ENCODE measurements at regions not wholly inside any gene's neighbourhood (a gene's known extent, or its start where the extent isn't known, plus 50 kb on each side); places are given as distances from the start of the nearest gene placed in this dataset.
"Not testable (repeated sequence)": the region's sequence is repeated elsewhere in the genome, so short reads cannot be mapped to it uniquely, and the experiment has no call there.

GRCh38 chr12:43252585-43252984, 299.4 kb downstream of the ADAMTS20 start:
- no peak for DNase-seq (ENCODE audit: low spot score)

DNA sequence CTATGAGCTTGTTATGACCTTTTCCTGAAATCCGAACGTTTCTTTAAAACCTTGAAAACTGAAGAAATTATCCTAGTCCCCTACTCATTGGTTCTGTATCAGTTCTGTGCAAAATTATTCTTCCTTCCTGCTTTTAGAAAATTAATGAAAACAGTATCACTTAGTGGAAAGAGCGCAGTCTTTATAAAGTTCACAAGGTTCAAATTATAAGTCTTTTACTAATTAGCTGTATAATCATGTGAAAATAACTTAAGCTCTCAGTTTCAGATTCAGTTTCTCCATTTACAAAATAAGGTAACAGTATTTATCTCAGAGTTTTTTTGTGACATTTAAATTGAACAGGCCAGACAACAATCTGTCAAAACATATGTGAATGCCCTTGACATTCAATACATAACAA, 306.1 kb downstream of the ADAMTS20 start:
- DNase-seq (ENCODE audit: low spot score) = no peak

DNA sequence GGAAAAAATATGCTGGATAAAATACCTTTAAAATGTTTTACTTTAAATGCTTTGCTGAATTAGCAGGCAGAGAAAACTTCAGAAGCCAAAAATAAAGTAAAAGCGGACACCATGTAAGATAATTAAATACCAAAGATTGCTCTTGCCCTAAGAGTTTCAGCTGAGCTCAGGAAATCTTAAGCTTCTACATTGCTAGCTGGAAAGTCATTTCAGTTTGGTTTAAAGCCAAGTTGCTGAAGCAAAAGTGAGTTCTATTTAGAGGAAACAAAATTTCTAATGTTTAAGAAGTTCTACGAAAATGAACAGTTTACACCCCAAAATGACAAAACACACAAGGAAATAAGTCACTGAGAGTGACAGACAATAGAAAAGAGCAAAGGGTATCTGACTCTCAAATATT, 310.0 kb downstream of the ADAMTS20 start:
- no peak for DNase-seq (ENCODE audit: low spot score)

DNA sequence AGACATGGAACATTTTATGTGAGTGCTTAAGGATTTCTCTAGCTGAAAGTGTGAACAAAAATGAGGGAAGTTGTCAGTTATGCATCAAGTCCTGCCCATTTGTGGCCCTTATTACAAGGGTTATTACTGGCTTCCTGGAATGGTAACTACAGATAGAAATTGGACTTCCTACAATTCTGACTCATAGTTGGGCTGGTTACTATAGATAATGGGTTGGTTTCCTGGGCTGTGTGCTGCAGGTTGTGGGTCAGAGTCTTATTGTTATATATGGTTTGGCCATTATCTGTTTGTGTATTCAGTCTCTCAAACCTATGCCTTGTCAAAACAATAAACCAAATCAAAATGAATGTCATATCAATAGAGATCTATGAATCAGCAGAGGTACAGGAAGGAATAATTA, 313.7 kb downstream of the ADAMTS20 start:
- peak; percentile 17 for DNase-seq (ENCODE audit: low spot score)

GRCh38 chr12:43237238-43237879, 314.6 kb downstream of the ADAMTS20 start:
- no peak for DNase-seq (ENCODE audit: low spot score)

DNA sequence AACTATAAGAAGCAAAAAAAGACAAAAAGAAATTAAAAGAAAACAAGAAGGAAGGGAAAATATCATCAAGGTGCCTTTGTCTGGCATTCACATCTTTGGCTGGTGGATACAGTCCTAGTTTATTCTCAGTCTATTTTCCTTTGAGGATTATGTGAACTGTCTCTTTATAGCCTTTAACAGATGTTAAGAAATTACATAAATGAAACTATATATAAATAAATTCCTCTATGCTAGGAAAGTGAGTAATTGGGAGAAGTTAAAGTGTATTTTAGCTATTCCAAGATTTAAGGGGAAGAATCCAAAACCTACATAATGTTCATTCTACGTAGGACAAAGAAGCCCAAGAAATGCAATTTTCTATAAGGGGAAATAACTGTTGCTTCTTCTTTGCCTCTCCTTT, 316.3 kb downstream of the ADAMTS20 start:
- no peak for DNase-seq (ENCODE audit: low spot score)

- no peak for DNase-seq (ENCODE audit: low spot score)
These were observed 318.1 kb downstream of the ADAMTS20 start for GRCh38 chr12:43233861-43234260.

GRCh38 chr12:43226151-43226550, 325.9 kb downstream of the ADAMTS20 start:
- DNase-seq (ENCODE audit: low spot score) = no peak

- DNase-seq (ENCODE audit: low spot score) = not testable (repeated sequence)
These were observed 327.7 kb downstream of the ADAMTS20 start for GRCh38 chr12:43224190-43224805.

- DNase-seq (ENCODE audit: low spot score) = no peak
These were observed 329.2 kb downstream of the ADAMTS20 start for GRCh38 chr12:43222796-43223195.

- DNase-seq (ENCODE audit: low spot score) = no peak
These were observed 330.8 kb downstream of the ADAMTS20 start for GRCh38 chr12:43221216-43221615.

DNA sequence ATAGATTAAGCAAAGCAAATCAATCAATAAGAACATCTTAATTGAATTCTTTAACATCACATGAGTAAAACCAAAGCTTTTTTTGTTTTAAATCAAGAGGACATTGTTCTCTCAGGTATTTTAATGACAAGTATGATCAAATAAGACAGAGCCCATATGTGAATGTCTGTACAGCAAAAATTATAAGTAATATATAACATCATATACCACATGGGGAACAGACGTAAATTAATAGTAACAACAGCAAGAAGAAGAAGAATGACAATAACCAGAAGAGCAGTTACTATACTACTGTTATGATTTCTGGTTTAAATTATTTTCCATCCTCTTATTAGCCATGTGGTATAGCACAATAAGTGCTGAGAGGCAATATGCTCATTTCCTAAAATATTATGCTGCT, 335.5 kb downstream of the ADAMTS20 start:
- no peak for DNase-seq (ENCODE audit: low spot score)

DNA sequence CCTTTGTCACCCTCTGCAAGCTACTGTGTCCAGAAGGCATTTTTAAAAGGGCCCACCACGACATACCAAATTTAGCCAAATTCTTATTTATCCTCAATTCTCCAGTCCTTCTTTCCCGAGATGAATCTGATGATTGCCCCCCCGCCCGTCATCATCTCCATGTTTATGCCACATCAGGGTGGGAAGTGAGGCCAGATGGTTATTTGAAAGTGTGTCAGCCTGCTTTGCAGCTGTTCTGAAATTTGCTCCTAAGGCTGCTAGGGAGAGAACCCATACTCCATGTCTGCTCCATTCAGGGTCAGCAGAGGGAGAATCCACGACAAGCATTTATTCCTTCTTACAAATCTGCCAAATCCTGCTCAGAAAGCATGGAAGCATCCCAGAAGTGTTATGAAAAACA, 337.8 kb downstream of the ADAMTS20 start:
- DNase-seq (ENCODE audit: low spot score) = no peak

- no peak for DNase-seq (ENCODE audit: low spot score)
These were observed 338.4 kb downstream of the ADAMTS20 start for GRCh38 chr12:43213608-43214007.

DNA sequence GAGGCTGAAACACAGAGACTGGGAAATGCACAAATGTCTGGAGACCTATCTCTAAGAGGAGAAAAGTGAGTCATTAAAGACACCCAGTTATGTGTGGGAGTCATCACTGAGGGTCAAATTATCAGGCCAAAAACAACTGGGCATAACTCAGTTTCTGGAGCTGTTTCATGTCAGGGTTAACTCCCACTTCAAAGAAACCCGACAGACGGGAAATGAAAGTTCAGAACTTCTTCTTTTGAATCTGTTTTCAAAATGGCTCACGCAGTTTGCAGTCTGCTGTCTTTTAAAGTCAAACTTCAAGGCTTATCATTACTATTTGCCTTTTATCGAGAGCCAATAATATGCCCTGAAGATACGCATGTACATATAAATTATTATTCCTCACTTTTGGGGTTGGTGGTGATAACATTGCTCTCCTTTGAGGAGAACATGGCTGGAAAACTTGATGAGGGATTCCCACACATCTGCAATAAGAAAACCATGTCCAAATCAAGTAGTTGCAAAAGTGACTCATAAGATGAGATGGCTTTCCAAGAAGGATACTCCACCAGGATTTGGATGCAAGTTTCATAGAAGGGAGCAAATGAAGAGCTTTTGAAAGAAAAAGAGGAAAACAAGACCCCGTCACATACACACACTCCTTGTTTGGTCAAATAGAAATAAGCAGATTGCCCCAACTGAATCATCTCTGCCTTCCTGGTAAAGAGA, 341.4 kb downstream of the ADAMTS20 start:
- peak; percentile 36 for DNase-seq (ENCODE audit: low spot score)

- no peak for DNase-seq (ENCODE audit: low spot score)
These were observed 343.4 kb downstream of the ADAMTS20 start for GRCh38 chr12:43208627-43209026.

DNA sequence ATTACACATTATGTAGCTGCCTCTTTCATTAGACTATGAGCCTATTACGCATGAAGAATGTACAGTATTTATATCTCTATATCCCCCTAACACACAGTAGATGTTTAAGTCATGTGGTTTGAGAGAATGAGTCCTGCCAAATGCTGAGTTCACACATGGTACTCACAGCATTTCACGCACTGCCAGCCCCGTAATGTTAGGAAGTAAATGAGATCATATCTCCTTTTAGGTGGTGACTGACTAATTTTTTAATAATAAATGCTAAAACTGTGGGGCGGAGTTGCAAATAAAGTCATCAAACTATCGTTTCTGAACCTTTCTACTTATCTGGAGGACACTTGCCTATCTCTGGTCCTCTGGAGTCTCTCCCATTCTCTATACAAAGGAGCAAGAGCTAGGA, 343.8 kb downstream of the ADAMTS20 start:
- no peak for DNase-seq (ENCODE audit: low spot score)

GRCh38 chr12:43206396-43206795, 345.6 kb downstream of the ADAMTS20 start:
- peak; percentile 20 for DNase-seq (ENCODE audit: low spot score)

GRCh38 chr12:43198608-43199007, 353.4 kb downstream of the ADAMTS20 start:
- no peak for DNase-seq (ENCODE audit: low spot score)

DNA sequence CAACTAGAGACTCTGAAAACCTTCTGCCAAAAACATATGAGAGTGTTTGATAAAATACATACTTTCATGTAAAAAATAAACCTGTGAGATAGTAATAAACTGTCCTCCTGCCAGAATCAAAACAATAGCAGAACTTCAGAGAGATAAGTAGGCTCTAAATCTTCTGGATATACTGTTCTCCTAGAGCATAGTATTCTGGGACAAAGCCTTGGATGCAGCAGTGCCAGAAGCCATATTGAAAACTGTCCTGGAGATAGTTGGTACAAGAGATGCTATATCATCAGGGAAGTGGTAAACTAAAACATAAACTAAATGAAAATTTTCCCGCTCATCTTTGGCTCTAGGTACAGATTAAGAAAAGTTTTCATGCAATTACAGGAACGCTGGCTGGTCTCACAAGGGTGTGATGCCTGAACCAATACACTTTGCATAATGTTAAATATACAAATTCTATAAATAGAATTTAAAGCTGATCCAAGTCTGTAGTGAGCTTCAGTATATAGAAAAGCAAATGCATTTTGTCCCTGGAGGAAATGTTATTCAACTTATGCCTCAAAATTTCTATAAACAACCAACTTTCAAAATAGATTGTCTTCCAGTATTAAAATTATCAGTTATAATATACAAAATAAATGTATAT, 355.6 kb downstream of the ADAMTS20 start:
- no peak for DNase-seq (ENCODE audit: low spot score)

DNA sequence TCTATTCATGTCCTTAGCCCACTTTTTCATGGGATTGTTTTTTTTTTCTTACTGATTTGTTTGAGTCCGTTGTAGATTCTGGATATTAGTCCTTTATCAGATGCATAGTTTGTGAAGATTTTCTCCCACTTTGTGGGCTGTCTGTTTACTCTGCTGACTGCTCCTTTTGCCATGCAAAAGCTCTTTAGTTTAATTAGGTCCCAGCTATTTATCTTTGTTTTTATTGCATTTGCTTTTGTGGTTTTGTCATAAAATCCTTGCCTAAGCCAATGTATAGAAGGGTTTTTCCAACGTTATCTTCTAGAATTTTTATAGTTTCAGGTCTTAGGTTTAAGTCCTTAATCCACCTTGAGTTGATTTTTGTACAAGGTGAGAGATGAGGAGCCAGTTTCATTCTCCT, 358.9 kb downstream of the ADAMTS20 start:
- not testable (repeated sequence) for DNase-seq (ENCODE audit: low spot score)

- not testable (repeated sequence) for DNase-seq (ENCODE audit: low spot score)
These were observed 359.6 kb downstream of the ADAMTS20 start for GRCh38 chr12:43192442-43192841.

DNA sequence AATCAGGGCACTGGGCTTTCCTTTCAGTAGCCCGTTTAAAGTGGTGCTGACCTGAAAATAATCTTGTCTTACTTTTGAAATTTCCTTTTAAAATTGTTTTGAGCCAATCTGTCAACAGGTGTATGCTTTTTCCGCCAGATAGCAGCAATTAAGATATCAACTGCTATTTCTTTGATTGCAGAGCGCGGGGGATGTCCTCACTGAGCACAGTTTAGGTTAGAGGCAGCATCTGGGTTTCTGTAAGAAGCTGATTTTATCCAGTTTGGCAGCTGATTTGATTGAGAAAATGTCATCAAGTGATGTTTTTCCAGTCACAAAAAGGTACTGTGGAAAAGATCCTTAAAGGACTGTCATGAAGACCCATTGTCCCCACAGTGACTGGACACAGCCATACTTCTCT, 371.8 kb downstream of the ADAMTS20 start:
- DNase-seq (ENCODE audit: low spot score) = no peak

Data from A172 (cell line).